NT2/D1 (cell line): ENCODE measurements at regions not wholly inside any gene's neighbourhood (a gene's known extent, or its start where the extent isn't known, plus 50 kb on each side); places are given as distances from the start of the nearest gene placed in this dataset.

Source experiments
- SUZ12 ChIP-seq: IDR thresholded peaks from 2 replicates; pipeline ENCODE4 v1.6.1; 2011; ENCODE audit not compliant: insufficient read length, insufficient read depth; ENCODE audit errors: extremely low read depth
- YY1 ChIP-seq: IDR thresholded peaks from 2 replicates; pipeline ENCODE4 v1.6.1; 2011; ENCODE audit not compliant: insufficient read length, insufficient read depth
- ZNF274 ChIP-seq: IDR thresholded peaks from 2 replicates; pipeline ENCODE4 v1.6.1; 2011; ENCODE audit warnings: mild to moderate bottlenecking, low read depth, low read length

- TF ChIP-seq ZNF274 (no peak), SUZ12 (no peak), YY1 (no peak)
These were observed 118.0 kb downstream of the ARL5B start for GRCh38 chr10:18777258-18777657.
